Sigmoid colon (tissue), 6 donors: ENCODE measurements at regions not wholly inside any gene's neighbourhood (a gene's known extent, or its start where the extent isn't known, plus 50 kb on each side); places are given as distances from the start of the nearest gene placed in this dataset.
A peak's percentile ranks its signal among the peaks of the same experiment; 100 is the strongest.

Experiments
- DNase-seq: peaks from one replicate; pipeline ENCODE4 v3.0.0-alpha.2; 2019
- H3K27ac ChIP-seq, 4 donors: fragments of 200-600 bp; sonication (generic); one replicate each; pipeline ENCODE4 v1.5.1; 2016 to 2019; ENCODE audit warnings: mild to moderate bottlenecking in 1 of 4
- H3K27me3 ChIP-seq, 3 donors: fragments of 200-600 bp; sonication (generic); one replicate each; pipeline ENCODE4 v1.5.1; 2019; ENCODE audit warnings: mild to moderate bottlenecking in 1 of 3
- H3K36me3 ChIP-seq, 4 donors: fragments of 200-600 bp; sonication (generic); one replicate each; pipeline ENCODE4 v1.5.1; 2016 to 2019
- H3K4me1 ChIP-seq, 4 donors: fragments of 200-600 bp; sonication (generic); one replicate each; pipeline ENCODE4 v1.5.1; 2017 to 2019
- H3K4me3 ChIP-seq, 4 donors: fragments of 200-600 bp; sonication (generic); one replicate each; pipeline ENCODE4 v1.5.1; 2017 to 2019; ENCODE audit warnings: mild to moderate bottlenecking in 2 of 4, moderate library complexity in 1 of 4
- H3K9me3 ChIP-seq, 4 donors: fragments of 200-600 bp in 3 of 4; sonication (generic) in 3 of 4; one replicate each; pipeline versions ENCODE4 v1.5.1 to v1.6.1; 2013 to 2019
- CTCF ChIP-seq, 4 experiments: fragments of 450-650 bp in 3 of 4; fragments of 200-600 bp in 1 of 4; IDR thresholded peaks; one replicate each; pipeline ENCODE4 v1.5.1; 2016 to 2019; ENCODE audit warnings: antibody characterized with exemption in 4 of 4, mild to moderate bottlenecking in 3 of 4, moderate library complexity in 2 of 4
- EP300 ChIP-seq, 4 donors: sonication (generic); formaldehyde crosslinking; IDR thresholded peaks; one replicate each; pipeline ENCODE4 v1.6.1; 2017; ENCODE audit warnings: antibody characterized with exemption in 4 of 4
- POLR2A ChIP-seq, 2 donors: fragments of 450-650 bp; IDR thresholded peaks; one replicate each; pipeline ENCODE4 v1.6.1; 2016; ENCODE audit warnings: antibody characterized with exemption in 2 of 2, mild to moderate bottlenecking in 2 of 2, moderate library complexity in 2 of 2
- POLR2AphosphoS5 ChIP-seq, 4 donors: sonication (generic); formaldehyde crosslinking; IDR thresholded peaks; one replicate each; pipeline ENCODE4 v1.6.1; 2017; ENCODE audit warnings: antibody characterized with exemption in 4 of 4
- WGBS, 2 donors: extraction: QIAGEN DNeasy Blood & Tissue Kit; methylation state at CpG; one replicate each; pipeline ENCODE4 v1.1.7; 2013; 5-methylcytosine and 5-hydroxymethylcytosine counted together
- intact Hi-C: fragments of 100-400 bp; cut with DNase I; formaldehyde crosslinking; loops from one replicate; pipeline ENCODE4 v1.15.1; 2023
- donor health status: healthy with polysubstance abuse.
- donor health status: healthy.

DNA sequence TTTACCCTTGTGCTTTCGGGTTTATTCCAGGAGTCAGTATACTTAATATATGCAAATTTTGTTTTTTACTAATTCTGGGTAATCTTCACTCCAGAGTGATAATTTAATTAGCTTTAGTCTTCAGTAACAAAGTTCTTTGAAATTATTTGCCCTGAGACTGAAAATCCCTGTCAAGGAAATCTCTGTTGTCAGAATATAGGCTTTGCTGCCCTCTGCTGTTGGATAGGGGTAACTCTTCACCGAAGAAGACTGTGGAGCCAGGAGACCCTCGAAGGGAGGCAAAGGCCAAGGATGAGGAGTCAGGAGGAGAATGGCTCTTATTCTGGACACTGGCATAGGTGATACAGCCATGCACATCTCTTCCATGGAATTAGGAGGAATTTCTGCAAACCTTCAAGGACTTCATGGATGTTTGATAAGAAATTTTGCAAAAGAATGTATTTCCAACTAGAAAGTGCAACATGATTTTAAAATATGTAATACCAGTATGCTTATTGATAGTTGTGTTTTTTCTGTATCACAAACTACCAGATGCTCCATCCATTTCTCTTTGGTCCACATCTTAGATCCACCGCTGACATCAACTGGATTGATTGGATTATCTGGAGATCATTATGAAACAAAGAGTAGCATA is 182.3 kb downstream of the RDH14 start:
- TF ChIP-seq POLR2AphosphoS5 (IDR thresholded peaks at IDR 0.05) = no peak
- TF ChIP-seq CTCF (IDR thresholded peaks at IDR 0.05) = peak in 3 of 4 experiments; percentile 38 to 68 (median 56)
- WGBS, 2 donors = 43% methylated on average over 4 of the region's 4 CpGs
- H3K4me3 ChIP-seq = no peak overlapping the region
- intact Hi-C loops = loop anchor here (2.0 to 10.0 kb wide), 3 partner anchors 203 to 653 kb away; no protein-coding TSS in a partner anchor
- H3K9me3 ChIP-seq = no peaks in the 10 kb centered on the region
- no peaks in the 10 kb centered on the region for H3K36me3 ChIP-seq
- H3K27me3 ChIP-seq = no peaks in the 10 kb centered on the region
- no peak for DNase-seq
- H3K27ac ChIP-seq = no peak overlapping the region
- H3K4me1 ChIP-seq = no peaks in the 10 kb centered on the region

DNA sequence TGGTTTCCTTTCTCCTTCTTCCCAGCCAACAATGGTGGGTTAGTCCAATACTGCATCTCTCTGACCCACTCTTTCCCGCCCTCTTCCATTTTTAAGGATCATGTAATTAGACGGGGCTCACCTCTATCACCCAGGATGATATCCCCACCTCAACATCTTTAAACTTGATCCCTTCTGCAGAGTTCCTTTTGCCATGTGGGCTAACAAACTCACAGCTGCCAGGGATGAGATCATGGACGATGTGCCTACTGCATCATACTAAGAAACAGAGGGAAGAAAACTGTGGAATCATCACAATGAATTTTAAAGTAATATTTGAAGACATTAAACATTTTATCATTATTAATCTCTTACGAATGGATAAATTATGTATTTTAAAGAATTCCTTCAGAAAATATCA is 183.5 kb downstream of the RDH14 start:
- Histone ChIP-seq H3K4me3 (no peak overlapping the region), H3K27me3 (no peaks in the 10 kb centered on the region), H3K4me1 (peaks cover 0 to 10% (median 4%) of the 10 kb centered on the region in 4 donors), H3K9me3 (no peaks in the 10 kb centered on the region), H3K36me3 (no peaks in the 10 kb centered on the region), H3K27ac (no peak overlapping the region)
- TF ChIP-seq POLR2AphosphoS5 (IDR thresholded peaks at IDR 0.05) (no peak), POLR2A (IDR thresholded peaks at IDR 0.05) (no peak), CTCF (IDR thresholded peaks at IDR 0.05) (no peak), EP300 (IDR thresholded peaks at IDR 0.05) (no peak)
- DNase-seq = no peak
- WGBS, 2 donors = 86 to 90% methylated on average over 4 of the region's 4 CpGs
- intact Hi-C loops = loop anchor here (10.0 kb wide), 2 partner anchors 202 to 652 kb away; no protein-coding TSS in a partner anchor

DNA sequence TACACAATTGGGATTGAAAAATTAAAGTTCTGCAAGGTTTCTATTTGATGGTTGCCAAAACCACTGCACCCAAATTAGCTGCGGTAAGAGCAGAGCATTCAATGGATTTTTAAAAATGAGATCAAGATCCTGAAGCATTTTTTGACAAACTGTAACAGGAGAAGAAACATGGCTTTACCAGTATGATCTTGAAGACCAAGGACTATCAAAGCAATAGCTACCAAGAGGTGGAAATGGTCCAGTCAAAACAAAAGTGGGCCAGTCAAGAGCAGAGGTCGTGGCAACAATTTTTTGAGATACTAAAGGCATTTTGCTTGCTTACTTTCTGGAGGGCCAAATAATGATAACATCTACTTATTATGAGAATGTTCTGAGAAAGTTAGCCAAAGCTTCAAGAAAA is 186.8 kb downstream of the RDH14 start:
- WGBS, 2 donors = 77 to 82% methylated on average over 2 of the region's 2 CpGs
- Histone ChIP-seq H3K27ac (no peak overlapping the region), H3K4me3 (no peak overlapping the region), H3K36me3 (no peaks in the 10 kb centered on the region), H3K9me3 (no peaks in the 10 kb centered on the region), H3K27me3 (no peaks in the 10 kb centered on the region), H3K4me1 (peaks cover 0 to 10% (median 4%) of the 10 kb centered on the region in 4 donors)
- TF ChIP-seq POLR2AphosphoS5 (IDR thresholded peaks at IDR 0.05) (no peak), POLR2A (IDR thresholded peaks at IDR 0.05) (no peak), CTCF (IDR thresholded peaks at IDR 0.05) (no peak), EP300 (IDR thresholded peaks at IDR 0.05) (no peak)
- no peak for DNase-seq
- intact Hi-C loops = loop anchor here (10.0 kb wide), 2 partner anchors 199 to 649 kb away; no protein-coding TSS in a partner anchor

GRCh38 chr2:18373081-18373480 is 187.4 kb downstream of the RDH14 start:
- no peak for TF ChIP-seq POLR2AphosphoS5 (IDR thresholded peaks at IDR 0.05)
- no peak for TF ChIP-seq EP300 (IDR thresholded peaks at IDR 0.05)
- no peak for TF ChIP-seq POLR2A (IDR thresholded peaks at IDR 0.05)
- TF ChIP-seq CTCF (IDR thresholded peaks at IDR 0.05) = no peak
- 70 to 75% methylated on average over 1 of the region's 1 CpG for WGBS, 2 donors
- DNase-seq = no peak
- H3K9me3 ChIP-seq = no peaks in the 10 kb centered on the region
- H3K4me3 ChIP-seq = no peak overlapping the region
- H3K27me3 ChIP-seq = no peaks in the 10 kb centered on the region
- H3K4me1 ChIP-seq = peaks cover 0 to 10% (median 4%) of the 10 kb centered on the region in 4 donors
- no peak overlapping the region for H3K27ac ChIP-seq
- H3K36me3 ChIP-seq = no peaks in the 10 kb centered on the region
- intact Hi-C loops = loop anchor here (10.0 kb wide), 2 partner anchors 198 to 648 kb away; no protein-coding TSS in a partner anchor

DNA sequence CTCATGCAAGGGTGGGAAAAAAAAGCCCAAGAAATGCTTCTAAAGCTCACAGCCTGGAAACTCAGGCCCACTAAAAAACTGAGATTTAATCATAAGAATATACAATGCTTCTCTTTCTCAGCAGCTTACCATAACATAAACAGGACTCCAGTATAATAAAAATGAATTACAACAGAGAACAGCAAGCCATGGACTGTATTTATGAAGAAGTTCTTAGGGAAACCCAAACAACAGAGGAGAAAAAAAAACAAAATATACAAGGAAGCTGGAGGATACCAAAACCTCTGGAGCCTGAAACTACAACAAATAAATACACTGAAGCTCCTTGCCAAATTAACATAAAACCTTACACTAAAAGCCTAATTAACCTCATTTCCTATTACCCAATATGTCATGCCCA is 187.8 kb downstream of the RDH14 start:
- Histone ChIP-seq H3K27ac (no peak overlapping the region), H3K27me3 (no peaks in the 10 kb centered on the region), H3K36me3 (no peaks in the 10 kb centered on the region), H3K4me3 (no peak overlapping the region), H3K4me1 (peaks cover 0 to 10% (median 4%) of the 10 kb centered on the region in 4 donors), H3K9me3 (no peaks in the 10 kb centered on the region)
- no peak for DNase-seq
- intact Hi-C loops = loop anchor here (10.0 kb wide), 2 partner anchors 198 to 648 kb away; no protein-coding TSS in a partner anchor
- TF ChIP-seq CTCF (IDR thresholded peaks at IDR 0.05) (no peak), EP300 (IDR thresholded peaks at IDR 0.05) (no peak), POLR2A (IDR thresholded peaks at IDR 0.05) (no peak), POLR2AphosphoS5 (IDR thresholded peaks at IDR 0.05) (no peak)
